ENCODE measurements at regions not wholly inside any gene's neighbourhood (a gene's known extent, or its start where the extent isn't known, plus 50 kb on each side); places are given as distances from the start of the nearest gene placed in this dataset.
A peak's percentile ranks its signal among the peaks of the same experiment; 100 is the strongest.
"Not testable (repeated sequence)": the region's sequence is repeated elsewhere in the genome, so short reads cannot be mapped to it uniquely, and the experiment has no call there.

DNA sequence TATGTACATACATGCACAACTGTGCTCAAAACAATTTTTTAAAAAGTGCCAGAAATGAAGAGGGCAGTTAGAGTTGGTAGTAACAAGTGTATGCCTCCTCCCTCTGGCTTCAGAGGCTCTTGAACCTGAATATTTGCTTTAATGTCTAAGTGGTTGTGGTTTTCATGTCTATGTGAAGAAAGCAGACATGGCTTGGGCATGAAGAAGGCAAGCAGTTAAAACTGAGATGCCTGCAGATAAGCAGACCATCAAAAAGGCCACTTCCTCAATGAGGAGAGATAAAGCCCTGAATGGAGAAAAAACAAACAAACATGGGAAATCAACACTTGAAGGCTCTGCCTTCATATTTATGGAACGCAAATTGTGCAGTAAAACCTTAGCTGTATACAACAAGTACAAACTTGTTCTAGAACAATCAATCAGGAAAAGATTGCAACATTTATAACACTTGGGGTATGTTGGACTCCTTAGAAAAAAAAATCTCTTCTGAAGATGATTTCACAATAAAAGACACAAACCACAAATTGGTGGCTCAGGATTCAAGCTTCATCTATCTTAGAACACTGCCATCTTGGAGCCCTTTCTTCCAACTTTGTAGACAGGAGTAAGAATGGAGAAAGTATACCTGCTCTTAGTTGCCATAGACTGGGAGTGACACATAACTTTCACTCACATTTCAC is 52.7 kb upstream of the PLA2G4A start:
- DNase-seq = peak; percentile 66

DNA sequence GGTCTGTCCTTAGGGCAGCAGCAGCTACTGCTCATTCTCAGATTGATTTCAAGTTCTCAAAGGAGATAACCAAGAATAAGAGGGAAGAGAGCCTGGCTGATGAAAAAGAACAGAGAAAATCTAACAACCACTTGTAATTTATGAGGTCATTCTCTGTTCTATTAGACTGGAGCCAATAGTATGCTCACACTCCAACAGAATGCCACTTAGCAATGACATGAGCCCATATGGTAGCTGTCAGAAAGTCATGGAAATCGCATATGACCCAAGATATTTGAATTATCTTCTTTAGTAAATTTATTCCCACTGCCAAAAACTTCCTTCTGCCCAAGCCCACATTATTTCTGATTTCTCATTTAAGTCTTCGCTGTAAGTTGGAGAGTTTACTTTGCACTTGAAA is 53.7 kb upstream of the PLA2G4A start:
- peak; percentile 40 for DNase-seq

DNA sequence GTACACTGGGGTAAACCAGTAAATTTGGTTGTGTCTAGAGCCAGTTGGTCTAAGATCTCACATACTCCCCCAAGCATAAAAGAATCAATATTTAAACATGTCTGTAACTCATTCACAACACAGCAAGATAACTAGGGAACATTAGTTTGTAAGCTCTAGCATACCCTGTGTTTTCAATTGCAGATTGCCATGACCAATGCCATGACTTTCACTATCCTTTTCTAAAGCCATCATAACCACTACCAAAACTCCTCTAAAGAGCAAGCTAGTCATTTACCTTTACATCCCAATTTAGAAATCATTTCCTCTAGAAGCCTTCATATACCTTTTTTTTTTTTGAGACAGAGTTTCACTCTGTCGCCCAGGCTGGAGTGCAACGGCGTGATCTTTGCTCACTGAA is 56.5 kb upstream of the PLA2G4A start:
- no peak for DNase-seq

GRCh38 chr1:186770421-186770820 is 58.3 kb upstream of the PLA2G4A start:
- no peak for DNase-seq

- DNase-seq = no peak
Measured at GRCh38 chr1:186768906-186769305, 59.8 kb upstream of the PLA2G4A start.

- no peak for DNase-seq
Measured at GRCh38 chr1:186765446-186765845, 63.3 kb upstream of the PLA2G4A start.

DNA sequence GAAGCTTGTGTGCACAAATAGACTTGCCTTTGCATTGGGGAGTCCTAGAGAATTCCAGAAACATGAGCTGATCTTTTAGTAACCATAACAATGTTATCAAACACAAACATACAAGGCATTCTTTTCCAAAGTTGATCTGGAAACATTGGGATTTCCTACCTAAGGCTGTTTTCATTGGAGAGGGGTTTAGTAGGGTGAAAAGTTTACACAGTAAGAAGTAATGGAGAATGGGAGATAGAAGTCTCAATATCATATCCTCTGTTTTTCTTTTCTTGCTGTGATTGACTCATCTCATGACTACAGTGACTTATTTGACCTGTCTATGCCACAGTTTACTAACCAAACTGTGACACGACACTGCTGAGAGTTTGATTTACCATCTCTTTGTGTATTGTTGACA is 65.6 kb upstream of the PLA2G4A start:
- DNase-seq = peak; percentile 77

- DNase-seq = peak; percentile 33
Measured at GRCh38 chr1:186762653-186763052, 66.1 kb upstream of the PLA2G4A start.

GRCh38 chr1:186761358-186761757 is 67.4 kb upstream of the PLA2G4A start:
- DNase-seq = no peak

DNA sequence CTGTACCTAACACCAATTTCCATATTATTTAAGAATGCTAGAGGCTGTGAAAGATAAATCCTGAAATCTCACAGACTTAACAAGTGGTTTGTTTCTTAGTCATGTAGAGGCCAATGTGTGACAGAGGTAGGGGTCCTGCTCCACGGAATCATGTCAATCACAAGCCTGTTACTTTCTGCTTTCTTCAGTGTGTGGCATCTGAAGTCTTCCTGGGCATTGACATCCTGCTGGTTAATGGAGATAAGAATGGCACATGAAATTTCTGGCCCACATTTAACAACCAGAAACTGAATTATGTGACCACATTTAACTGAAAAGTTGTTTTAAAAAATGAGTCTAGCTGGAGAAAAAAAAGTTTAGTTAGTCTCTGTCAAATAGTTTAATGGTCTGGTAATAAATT is 68.3 kb upstream of the PLA2G4A start:
- DNase-seq = no peak

DNA sequence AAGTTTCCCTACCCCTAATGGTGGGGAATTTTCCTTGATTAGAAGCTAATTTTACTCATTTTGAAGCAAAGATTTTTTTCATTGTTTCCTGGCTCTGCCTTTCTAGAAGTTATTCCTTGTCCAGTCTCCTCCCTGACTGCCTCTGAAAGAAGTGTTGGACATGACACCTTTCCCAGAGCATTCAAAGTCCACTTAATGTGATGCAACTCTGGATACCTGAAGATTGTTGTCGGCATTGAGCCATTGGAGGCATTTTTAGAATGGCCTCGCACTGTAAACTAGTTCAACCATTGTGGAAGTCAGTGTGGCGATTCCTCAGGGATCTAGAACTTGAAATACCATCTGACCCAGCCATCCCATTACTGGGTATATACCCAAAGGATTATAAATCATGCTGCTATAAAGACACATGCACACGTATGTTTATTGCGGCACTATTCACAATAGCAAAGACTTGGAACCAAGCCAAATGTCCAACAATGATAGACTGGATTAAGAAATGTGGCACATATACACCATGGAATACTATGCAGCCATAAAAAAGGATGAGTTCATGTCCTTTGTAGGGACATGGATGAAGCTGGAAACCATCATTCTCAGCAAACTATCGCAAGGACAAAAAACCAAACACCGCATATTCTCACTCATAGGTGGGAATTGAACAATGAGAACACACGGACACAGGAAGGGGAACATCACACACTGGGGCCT is 69.7 kb upstream of the PLA2G4A start:
- DNase-seq = not testable (repeated sequence)

- DNase-seq = peak; percentile 12
Measured at GRCh38 chr1:186757851-186758250, 70.9 kb upstream of the PLA2G4A start.

DNA sequence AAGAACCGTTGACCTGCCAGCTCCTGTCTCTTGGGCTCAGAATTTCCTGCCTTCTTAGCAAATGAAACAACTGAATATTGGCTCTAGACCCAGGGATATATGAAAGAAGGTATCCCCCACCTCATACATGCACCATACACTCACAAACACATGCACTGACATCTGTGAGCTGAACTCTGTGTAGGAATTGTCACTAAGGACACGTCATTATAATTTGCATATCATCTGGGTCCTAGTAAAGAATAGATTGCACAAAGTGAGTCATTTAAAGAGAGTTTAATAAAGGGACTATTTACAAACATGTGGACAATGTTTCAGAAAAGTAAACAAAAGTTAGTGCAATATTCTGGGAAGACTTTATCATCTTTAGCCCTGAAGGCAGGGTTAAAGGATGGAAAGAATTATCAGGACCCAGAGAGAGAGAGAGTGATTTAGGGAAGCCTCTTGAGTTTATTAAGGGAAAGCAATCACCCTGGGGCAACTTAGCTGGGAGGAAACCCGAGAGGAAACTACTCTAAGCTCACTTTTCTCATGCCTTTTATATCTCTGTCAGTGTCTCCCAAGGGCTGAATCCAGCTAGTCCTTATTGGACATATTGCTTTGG is 74.1 kb upstream of the PLA2G4A start:
- DNase-seq = no peak

DNA sequence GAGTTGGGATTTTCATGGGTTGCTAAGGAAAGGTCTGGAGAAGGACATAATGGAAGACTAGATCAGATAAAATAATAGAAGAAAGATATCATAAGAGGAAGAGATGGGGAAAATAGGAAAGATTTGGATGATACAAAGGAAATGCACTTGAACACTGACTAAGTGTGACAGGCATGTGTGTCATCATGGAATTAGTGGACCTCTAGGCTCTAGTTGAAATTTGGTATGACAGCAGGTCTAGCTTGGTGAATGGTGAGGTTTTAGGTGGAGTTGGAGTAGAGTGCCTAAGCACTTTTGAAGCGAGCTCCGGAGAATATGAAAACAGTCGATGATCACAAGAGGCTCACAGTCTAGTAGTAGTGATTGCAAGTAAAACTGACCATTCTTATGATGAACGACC is 73.0 kb upstream of the PTGS2 start:
- DNase-seq = no peak

DNA sequence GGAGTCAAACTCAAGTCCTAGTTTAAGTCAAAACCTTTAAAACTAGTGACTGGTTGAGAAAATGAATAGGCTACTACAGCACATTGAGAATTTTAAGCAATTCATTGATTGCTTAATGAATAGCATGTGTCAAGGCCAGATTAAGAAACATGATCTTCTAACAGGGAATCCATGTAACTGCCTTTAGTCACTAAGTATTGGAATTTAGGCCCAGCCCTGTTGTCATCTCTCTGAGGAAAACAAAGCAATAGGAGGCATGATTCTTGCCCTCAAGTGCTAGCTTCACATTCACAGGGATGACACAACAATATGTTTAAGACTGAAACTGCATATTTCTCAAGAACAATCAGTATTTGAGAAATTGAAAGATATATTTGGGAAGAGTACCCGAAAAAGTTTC is 70.0 kb upstream of the PTGS2 start:
- DNase-seq = no peak

GRCh38 chr1:186749820-186750219 is 69.6 kb upstream of the PTGS2 start:
- DNase-seq = no peak

- peak; percentile 26 for DNase-seq
Measured at GRCh38 chr1:186747661-186748060, 67.4 kb upstream of the PTGS2 start.

GRCh38 chr1:186745531-186746146 is 65.4 kb upstream of the PTGS2 start:
- DNase-seq = no peak

GRCh38 chr1:186741640-186742039 is 61.4 kb upstream of the PTGS2 start:
- no peak for DNase-seq

DNA sequence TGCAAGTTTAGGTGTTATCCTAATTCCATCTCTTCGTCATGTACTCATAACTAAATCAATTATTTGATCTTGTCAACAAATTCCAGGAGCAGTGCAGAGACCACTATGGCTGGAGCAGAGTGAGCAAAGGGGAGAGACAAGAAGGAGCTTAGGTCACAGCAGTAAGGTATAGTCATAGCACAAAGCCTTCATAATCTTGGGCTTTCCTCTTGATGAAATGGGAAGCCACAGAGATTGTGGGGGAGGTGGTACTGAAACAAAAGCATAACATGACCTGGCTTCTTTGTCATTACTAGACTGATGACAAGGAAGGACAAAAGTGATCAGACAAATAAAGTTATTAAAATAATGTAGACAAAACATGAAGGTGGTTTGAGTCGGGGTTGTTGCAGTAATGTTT is 60.1 kb upstream of the PTGS2 start:
- DNase-seq = no peak

DNA sequence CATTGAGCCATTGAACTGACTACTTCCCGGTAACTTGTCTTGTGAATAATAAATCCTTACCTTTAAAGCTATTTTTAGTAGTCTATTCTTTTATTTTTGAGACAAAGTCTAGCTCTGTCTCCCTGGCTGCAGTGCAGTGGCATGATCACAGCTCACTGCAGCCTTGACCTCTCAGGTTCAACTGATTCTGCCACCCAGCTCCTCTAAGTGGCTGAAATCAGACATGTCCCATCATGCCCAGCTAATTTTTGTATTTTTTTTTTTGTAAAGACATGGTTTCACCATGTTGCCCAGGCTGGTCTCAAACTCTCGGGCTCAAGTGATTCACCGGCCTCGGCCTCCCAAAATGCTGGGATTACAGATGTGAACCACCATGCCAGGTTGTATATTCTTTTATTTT is 59.3 kb upstream of the PTGS2 start:
- DNase-seq = no peak

- no peak for DNase-seq
Measured at GRCh38 chr1:186738926-186739325, 58.7 kb upstream of the PTGS2 start.

GRCh38 chr1:186736971-186737685 is 56.9 kb upstream of the PTGS2 start:
- DNase-seq = no peak

All from DMS53 (cell line).